ENCODE measurements at regions not wholly inside any gene's neighbourhood (a gene's known extent, or its start where the extent isn't known, plus 50 kb on each side); places are given as distances from the start of the nearest gene placed in this dataset.
"Not testable (repeated sequence)": the region's sequence is repeated elsewhere in the genome, so short reads cannot be mapped to it uniquely, and the experiment has no call there.

GRCh38 chr21:10400622-10401361, 120.6 kb upstream of the TPTE start:
- H3K27ac Mint-ChIP-seq; H3K27me3 Mint-ChIP-seq; H3K36me3 Mint-ChIP-seq; DNase-seq; H3K4me3 Mint-ChIP-seq; H3K4me1 Mint-ChIP-seq; H3K9me3 Mint-ChIP-seq; ATAC-seq (ENCODE audit: low read depth); POLR2A ChIA-PET: not testable (repeated sequence)

GRCh38 chr21:10402461-10402860, 118.9 kb upstream of the TPTE start:
- H3K4me1 Mint-ChIP-seq; H3K27me3 Mint-ChIP-seq; H3K4me3 Mint-ChIP-seq; H3K27ac Mint-ChIP-seq; ATAC-seq (ENCODE audit: low read depth); DNase-seq; H3K9me3 Mint-ChIP-seq; POLR2A ChIA-PET; H3K36me3 Mint-ChIP-seq: not testable (repeated sequence)

DNA sequence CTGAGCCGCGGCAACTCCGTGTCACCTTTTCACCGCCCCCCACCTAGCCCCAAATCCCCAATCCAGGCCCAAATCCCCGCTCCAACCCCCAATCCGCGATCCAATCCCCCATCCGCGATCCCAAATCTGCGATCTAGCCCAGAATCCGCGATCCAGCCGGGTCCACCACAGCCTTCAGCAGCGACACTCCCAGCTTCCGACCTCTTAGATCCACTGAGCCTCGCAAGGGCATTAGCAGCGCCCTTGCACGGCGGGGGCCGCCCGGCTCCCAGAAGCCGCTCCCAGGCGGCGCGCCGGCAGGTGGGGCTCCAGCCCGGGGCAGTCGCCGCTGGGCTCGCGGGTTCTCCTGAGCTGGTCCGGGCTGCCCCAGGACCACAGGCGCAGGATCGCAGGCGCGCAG, 116.1 kb upstream of the TPTE start:
- H3K36me3 Mint-ChIP-seq; H3K9me3 Mint-ChIP-seq; ATAC-seq (ENCODE audit: low read depth); H3K27me3 Mint-ChIP-seq; H3K4me1 Mint-ChIP-seq; POLR2A ChIA-PET; DNase-seq; H3K27ac Mint-ChIP-seq; H3K4me3 Mint-ChIP-seq: not testable (repeated sequence)

GRCh38 chr21:10409786-10410185, 111.6 kb upstream of the TPTE start:
- POLR2A ChIA-PET; H3K27ac Mint-ChIP-seq; H3K4me3 Mint-ChIP-seq; H3K9me3 Mint-ChIP-seq; ATAC-seq (ENCODE audit: low read depth); DNase-seq; H3K4me1 Mint-ChIP-seq; H3K36me3 Mint-ChIP-seq; H3K27me3 Mint-ChIP-seq: not testable (repeated sequence)

DNA sequence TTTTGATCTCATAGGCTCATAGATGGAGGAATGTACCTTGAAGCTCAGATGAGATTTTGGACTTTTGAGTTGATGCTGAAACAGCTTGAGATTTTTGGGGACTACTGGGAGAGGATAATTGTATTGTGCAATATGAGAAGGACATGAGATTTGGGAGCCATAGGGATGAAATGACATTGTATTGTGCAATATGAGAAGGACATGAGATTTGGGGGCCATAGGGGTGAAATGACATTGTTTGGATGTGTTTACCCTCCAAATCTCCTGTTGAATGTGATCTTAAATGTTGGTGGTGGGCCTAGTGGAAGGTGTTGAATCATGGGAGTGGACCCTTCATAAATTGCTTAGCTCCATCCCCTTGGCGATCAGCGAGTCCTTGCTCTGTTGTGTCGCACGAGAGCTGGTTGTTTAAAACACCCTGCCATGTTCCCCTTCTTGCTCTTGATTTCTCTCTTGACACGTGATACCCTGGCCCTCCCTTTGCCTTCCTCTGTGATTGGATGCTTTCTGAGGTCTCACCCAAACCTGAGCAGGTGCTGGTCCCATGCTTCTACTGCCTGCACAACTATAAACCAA, 110.9 kb upstream of the TPTE start:
- DNase-seq; H3K27me3 Mint-ChIP-seq; ATAC-seq (ENCODE audit: low read depth); H3K36me3 Mint-ChIP-seq; H3K4me1 Mint-ChIP-seq; H3K9me3 Mint-ChIP-seq; H3K4me3 Mint-ChIP-seq; POLR2A ChIA-PET; H3K27ac Mint-ChIP-seq: not testable (repeated sequence)

- H3K9me3 Mint-ChIP-seq; H3K36me3 Mint-ChIP-seq; H3K4me3 Mint-ChIP-seq; H3K27ac Mint-ChIP-seq; POLR2A ChIA-PET; H3K4me1 Mint-ChIP-seq; H3K27me3 Mint-ChIP-seq; ATAC-seq (ENCODE audit: low read depth); DNase-seq: not testable (repeated sequence)
Observed at GRCh38 chr21:10411776-10412526, 109.4 kb upstream of the TPTE start.

DNA sequence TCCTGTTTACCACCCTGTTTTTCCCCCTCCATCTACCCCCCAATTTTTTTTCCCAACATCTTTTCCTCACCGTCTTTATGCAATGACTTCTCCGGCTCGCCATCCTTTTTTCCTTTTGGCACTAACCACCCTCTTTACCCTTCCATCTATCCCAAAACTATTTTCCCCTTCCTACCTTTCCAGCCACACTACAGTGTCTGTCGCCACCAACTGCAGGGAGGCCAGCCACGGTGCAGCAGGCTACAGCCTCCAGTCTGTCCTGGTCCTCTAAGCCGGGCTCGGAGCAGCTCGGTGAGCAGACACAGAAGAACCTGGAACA, 108.5 kb upstream of the TPTE start:
- H3K27ac Mint-ChIP-seq; DNase-seq; H3K9me3 Mint-ChIP-seq; H3K27me3 Mint-ChIP-seq; H3K4me3 Mint-ChIP-seq; ATAC-seq (ENCODE audit: low read depth); H3K4me1 Mint-ChIP-seq; H3K36me3 Mint-ChIP-seq; POLR2A ChIA-PET: not testable (repeated sequence)

- H3K27ac Mint-ChIP-seq; H3K9me3 Mint-ChIP-seq; H3K4me3 Mint-ChIP-seq; H3K4me1 Mint-ChIP-seq; POLR2A ChIA-PET; DNase-seq; H3K27me3 Mint-ChIP-seq; ATAC-seq (ENCODE audit: low read depth); H3K36me3 Mint-ChIP-seq: not testable (repeated sequence)
Observed at GRCh38 chr21:10413247-10414120, 107.9 kb upstream of the TPTE start.

DNA sequence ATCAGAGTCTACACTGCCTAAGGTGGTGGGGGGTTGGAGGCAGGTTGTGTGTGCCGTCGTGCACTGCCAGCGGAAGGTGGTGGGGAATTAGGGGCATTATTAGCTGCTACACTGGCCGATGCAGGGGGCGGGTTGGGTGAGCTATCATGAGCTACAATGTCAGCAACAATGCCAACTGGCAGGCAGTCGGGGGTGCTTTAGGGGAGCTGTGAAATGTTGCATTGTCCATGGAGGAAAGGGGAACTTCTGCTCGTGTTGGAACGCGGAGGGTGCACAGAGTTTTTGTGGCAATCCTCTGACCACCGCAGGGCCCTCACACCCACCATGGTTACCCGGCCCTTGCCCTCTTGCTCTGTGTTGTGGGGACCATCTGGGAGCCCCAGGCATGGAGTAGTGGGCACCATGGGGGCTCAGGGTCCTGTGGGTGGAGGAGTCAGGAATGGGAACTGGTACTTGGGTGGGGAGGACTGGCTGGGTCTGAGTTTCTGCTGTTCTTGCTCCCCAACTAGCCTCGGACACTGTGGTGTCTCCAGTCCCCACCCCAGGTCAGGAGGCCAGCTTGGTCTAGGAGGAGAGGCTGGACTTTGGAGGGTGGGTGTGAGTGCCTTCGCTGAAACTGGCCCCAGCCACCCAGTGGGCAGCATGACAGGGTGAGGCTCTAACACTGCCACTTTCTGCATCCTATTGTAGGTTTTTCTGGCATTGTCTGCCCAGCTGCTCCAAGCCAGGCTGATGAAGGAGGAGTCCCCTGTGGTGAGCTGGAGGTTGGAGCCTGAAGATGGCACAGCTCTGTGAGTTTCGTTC, 107.1 kb upstream of the TPTE start:
- H3K4me1 Mint-ChIP-seq; H3K27ac Mint-ChIP-seq; ATAC-seq (ENCODE audit: low read depth); H3K9me3 Mint-ChIP-seq; DNase-seq; H3K36me3 Mint-ChIP-seq; POLR2A ChIA-PET; H3K4me3 Mint-ChIP-seq; H3K27me3 Mint-ChIP-seq: not testable (repeated sequence)

GRCh38 chr21:10414925-10415254, 106.5 kb upstream of the TPTE start:
- DNase-seq; H3K4me1 Mint-ChIP-seq; H3K27ac Mint-ChIP-seq; H3K4me3 Mint-ChIP-seq; ATAC-seq (ENCODE audit: low read depth); H3K36me3 Mint-ChIP-seq; H3K27me3 Mint-ChIP-seq; H3K9me3 Mint-ChIP-seq; POLR2A ChIA-PET: not testable (repeated sequence)

DNA sequence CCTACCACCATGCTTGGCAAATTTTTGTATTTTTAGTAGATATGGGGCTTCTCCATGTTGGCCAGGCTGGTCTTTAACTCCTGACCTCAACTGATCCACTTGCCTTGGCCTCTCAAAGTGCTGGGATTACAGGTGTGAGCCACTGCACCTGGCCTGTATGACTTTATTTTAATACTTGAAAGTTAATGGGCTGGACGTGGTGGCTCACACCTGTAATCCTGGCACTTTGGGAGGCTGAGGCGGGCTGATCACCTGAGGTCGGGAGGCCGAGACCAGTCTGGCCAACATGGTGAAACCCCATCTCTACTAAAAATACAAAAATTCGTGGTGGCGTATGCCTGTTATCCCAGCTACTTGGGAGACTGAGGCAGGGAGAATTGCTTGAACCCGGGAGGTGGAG, 105.9 kb upstream of the TPTE start:
- POLR2A ChIA-PET; H3K4me1 Mint-ChIP-seq; H3K4me3 Mint-ChIP-seq; H3K9me3 Mint-ChIP-seq; H3K27me3 Mint-ChIP-seq; H3K36me3 Mint-ChIP-seq; ATAC-seq (ENCODE audit: low read depth); H3K27ac Mint-ChIP-seq; DNase-seq: not testable (repeated sequence)

DNA sequence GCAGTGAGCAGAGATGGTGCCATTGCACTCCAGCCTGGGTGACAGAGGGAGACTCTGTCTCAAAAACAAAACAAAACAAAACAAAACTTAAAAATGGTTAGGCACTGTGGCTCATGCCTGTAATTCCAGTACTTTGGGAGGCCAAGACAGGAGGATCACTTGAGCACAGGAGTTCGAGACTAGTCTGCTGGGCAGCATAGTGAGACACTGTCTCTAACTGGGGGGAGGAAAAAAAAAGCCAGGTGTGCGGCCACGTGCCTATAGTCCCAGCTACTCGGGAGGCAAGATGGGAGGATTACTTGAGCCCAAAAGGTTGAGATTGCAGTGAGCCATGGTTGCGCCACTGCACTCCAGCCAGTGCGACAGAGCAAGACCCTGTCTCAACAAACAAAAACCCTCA, 105.5 kb upstream of the TPTE start:
- H3K27ac Mint-ChIP-seq; ATAC-seq (ENCODE audit: low read depth); H3K4me3 Mint-ChIP-seq; H3K9me3 Mint-ChIP-seq; POLR2A ChIA-PET; H3K27me3 Mint-ChIP-seq; H3K4me1 Mint-ChIP-seq; DNase-seq; H3K36me3 Mint-ChIP-seq: not testable (repeated sequence)
